OCI-LY1 (cell line): ENCODE measurements at regions not wholly inside any gene's neighbourhood (a gene's known extent, or its start where the extent isn't known, plus 50 kb on each side); places are given as distances from the start of the nearest gene placed in this dataset.

Experiments
- H2AFZ ChIP-seq: fragments of 200-600 bp; sonication (generic), shearing (Covaris generic); 2 replicates; pipeline ENCODE4 v1.6.0; 2014; ENCODE audit warnings: antibody characterized with exemption, mild to moderate bottlenecking, low read length
- H3F3A ChIP-seq: fragments of 200-600 bp; sonication (generic), shearing (Covaris generic); 2 replicates; pipeline ENCODE4 v1.6.0; 2014; ENCODE audit warnings: mild to moderate bottlenecking, antibody characterized with exemption, low read length, moderate library complexity; ENCODE audit not compliant: insufficient read depth
- H3K27ac ChIP-seq: fragments of 200-600 bp; sonication (generic); 2 replicates; pipeline ENCODE4 v1.5.1; 2014; ENCODE audit warnings: low read length, mixed run types, mild to moderate bottlenecking, low read depth; ENCODE audit not compliant: poor library complexity, severe bottlenecking
- H3K27me3 ChIP-seq: fragments of 200-600 bp; sonication (generic); 2 replicates; pipeline ENCODE4 v1.6.0; 2014; ENCODE audit warnings: antibody characterized with exemption, mild to moderate bottlenecking, low read length, moderate library complexity; ENCODE audit not compliant: insufficient read depth
- H3K36me3 ChIP-seq: fragments of 200-600 bp; sonication (generic); 2 replicates; pipeline ENCODE4 v1.6.1; 2014; ENCODE audit warnings: mild to moderate bottlenecking, antibody characterized with exemption, low read length, moderate library complexity, mixed read lengths; ENCODE audit not compliant: insufficient read depth
- H3K4me1 ChIP-seq: fragments of 200-600 bp; sonication (generic); 2 replicates; pipeline ENCODE4 v1.5.1; 2014; ENCODE audit warnings: mild to moderate bottlenecking, low read length, moderate library complexity; ENCODE audit not compliant: insufficient read depth, severe bottlenecking
- H3K4me2 ChIP-seq: fragments of 200-600 bp; sonication (generic), shearing (Covaris generic); 2 replicates; pipeline ENCODE4 v1.6.1; 2014; ENCODE audit warnings: low read length
- H3K4me3 ChIP-seq: fragments of 200-600 bp; sonication (generic); 2 replicates; pipeline ENCODE4 v1.5.1; 2014; ENCODE audit warnings: low read length, low read depth, mild to moderate bottlenecking, mixed read lengths; ENCODE audit not compliant: poor library complexity, severe bottlenecking
- H3K79me2 ChIP-seq: fragments of 200-600 bp; shearing (Covaris generic); 2 replicates; pipeline ENCODE4 v1.6.1; 2016; ENCODE audit warnings: mixed run types, low read length, mixed read lengths; ENCODE audit not compliant: insufficient read depth
- H3K9ac ChIP-seq: fragments of 200-600 bp; sonication (generic), shearing (Covaris generic); 2 replicates; pipeline ENCODE4 v1.6.1; 2014; ENCODE audit warnings: mild to moderate bottlenecking, low read length, mixed read lengths
- H3K9me2 ChIP-seq: fragments of 200-600 bp; sonication (generic), shearing (Covaris generic); 2 replicates; pipeline ENCODE4 v1.6.1; 2014; ENCODE audit warnings: low read depth, mild to moderate bottlenecking, low read length, mixed read lengths
- H3K9me3 ChIP-seq: fragments of 200-600 bp; shearing (Covaris generic); 2 replicates; pipeline ENCODE4 v1.6.1; 2014; ENCODE audit warnings: low read length, mixed read lengths
- H4K20me1 ChIP-seq: fragments of 200-600 bp; sonication (generic), shearing (Covaris generic); 2 replicates; pipeline ENCODE4 v1.6.0; 2016; ENCODE audit warnings: mild to moderate bottlenecking, low read length; ENCODE audit not compliant: insufficient read depth
- EZH2 ChIP-seq: fragments of 200-600 bp; sonication (generic), shearing (Covaris generic); IDR thresholded peaks from 2 replicates; pipeline ENCODE4 v1.8.0; 2017; ENCODE audit warnings: borderline replicate concordance, mixed run types, mild to moderate bottlenecking, antibody characterized with exemption, low read length, moderate library complexity, mixed read lengths
- TF ChIP-seq, protein P1 (sequence below): fragments of 200-600 bp; sonication (generic), shearing (Covaris generic); IDR thresholded peaks from 2 replicates; pipeline ENCODE4 v1.5.1; 2017; ENCODE audit warnings: mild to moderate bottlenecking, antibody characterized with exemption, low read length, moderate library complexity, mixed read lengths

DNA sequence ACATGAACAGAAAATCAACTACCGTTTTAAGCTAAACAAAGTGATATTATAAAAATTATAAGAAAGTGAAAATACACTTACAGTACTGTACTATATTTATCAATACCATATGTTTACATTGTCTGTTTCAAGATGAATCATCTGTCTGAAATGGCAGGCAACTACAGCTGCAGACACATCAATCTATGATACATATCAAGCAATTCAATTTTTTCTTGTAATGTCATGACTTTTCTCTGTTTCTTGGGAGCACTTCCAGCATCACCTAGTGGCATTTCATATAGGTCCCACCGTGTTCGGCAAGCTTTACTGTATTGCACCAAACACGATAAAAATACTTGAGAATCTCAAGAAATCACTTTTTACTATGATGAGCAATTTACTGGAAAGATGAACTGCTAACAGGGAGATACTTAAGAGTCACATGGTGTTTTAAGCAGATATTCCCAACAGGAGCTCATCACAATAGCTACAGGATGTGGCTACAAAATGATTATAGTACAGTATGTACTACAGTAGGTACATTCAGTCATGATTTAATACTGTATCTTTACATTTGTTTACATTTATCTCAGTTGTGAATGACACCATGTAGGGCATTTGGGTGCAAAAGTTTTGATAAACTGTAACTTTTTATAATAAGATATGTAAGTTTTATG lies 207.4 kb downstream of the ADAM29 start:
- H3K9me3 ChIP-seq = peaks cover 28% of the 10 kb centered on the region
- H3K9ac ChIP-seq = no peak overlapping the region
- no peak overlapping the region for H3K4me3 ChIP-seq
- H3K27me3 ChIP-seq = no peaks in the 10 kb centered on the region
- no peak overlapping the region for H3K4me2 ChIP-seq
- no peaks in the 10 kb centered on the region for H3K9me2 ChIP-seq
- H4K20me1 ChIP-seq = no peaks in the 10 kb centered on the region
- H3K79me2 ChIP-seq = no peaks in the 10 kb centered on the region
- TF ChIP-seq, protein P1, sequence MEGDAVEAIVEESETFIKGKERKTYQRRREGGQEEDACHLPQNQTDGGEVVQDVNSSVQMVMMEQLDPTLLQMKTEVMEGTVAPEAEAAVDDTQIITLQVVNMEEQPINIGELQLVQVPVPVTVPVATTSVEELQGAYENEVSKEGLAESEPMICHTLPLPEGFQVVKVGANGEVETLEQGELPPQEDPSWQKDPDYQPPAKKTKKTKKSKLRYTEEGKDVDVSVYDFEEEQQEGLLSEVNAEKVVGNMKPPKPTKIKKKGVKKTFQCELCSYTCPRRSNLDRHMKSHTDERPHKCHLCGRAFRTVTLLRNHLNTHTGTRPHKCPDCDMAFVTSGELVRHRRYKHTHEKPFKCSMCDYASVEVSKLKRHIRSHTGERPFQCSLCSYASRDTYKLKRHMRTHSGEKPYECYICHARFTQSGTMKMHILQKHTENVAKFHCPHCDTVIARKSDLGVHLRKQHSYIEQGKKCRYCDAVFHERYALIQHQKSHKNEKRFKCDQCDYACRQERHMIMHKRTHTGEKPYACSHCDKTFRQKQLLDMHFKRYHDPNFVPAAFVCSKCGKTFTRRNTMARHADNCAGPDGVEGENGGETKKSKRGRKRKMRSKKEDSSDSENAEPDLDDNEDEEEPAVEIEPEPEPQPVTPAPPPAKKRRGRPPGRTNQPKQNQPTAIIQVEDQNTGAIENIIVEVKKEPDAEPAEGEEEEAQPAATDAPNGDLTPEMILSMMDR = no peak
- no peak for TF ChIP-seq EZH2
- no peaks in the 10 kb centered on the region for H3F3A ChIP-seq
- H3K36me3 ChIP-seq = no peaks in the 10 kb centered on the region
- H3K4me1 ChIP-seq = no peaks in the 10 kb centered on the region
- H2AFZ ChIP-seq = no peak overlapping the region
- no peak overlapping the region for H3K27ac ChIP-seq

DNA sequence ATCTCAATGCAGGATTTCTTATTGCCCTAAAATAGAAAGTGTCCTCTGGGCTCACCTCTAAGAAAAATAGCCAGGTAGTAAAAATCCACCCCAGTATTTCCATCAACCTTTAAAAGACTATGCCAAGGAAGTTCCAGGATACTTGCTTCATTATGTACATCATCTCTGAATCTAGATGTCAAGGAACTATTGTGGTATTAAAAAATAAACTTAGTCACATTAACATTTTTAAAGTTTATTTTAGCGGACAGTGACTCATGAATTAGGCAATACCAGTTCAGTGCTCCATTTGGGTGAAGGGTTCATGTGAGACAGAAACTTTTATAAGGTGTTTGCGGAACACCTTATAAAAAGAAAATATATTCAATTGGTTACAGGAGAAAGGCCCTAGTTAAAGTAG lies 209.2 kb downstream of the ADAM29 start:
- H3K4me2 ChIP-seq = no peak overlapping the region
- H3F3A ChIP-seq = no peaks in the 10 kb centered on the region
- no peak overlapping the region for H3K9ac ChIP-seq
- no peaks in the 10 kb centered on the region for H3K4me1 ChIP-seq
- H4K20me1 ChIP-seq = no peaks in the 10 kb centered on the region
- no peak overlapping the region for H2AFZ ChIP-seq
- no peak overlapping the region for H3K27ac ChIP-seq
- TF ChIP-seq, protein P1 = no peak
- TF ChIP-seq EZH2 = no peak
- H3K9me2 ChIP-seq = no peaks in the 10 kb centered on the region
- peaks cover 2% of the 10 kb centered on the region; the same call in 1 of the 2 replicates for H3K36me3 ChIP-seq
- H3K9me3 ChIP-seq = peaks cover 14% of the 10 kb centered on the region
- no peaks in the 10 kb centered on the region for H3K27me3 ChIP-seq
- no peaks in the 10 kb centered on the region for H3K79me2 ChIP-seq
- no peak overlapping the region for H3K4me3 ChIP-seq

DNA sequence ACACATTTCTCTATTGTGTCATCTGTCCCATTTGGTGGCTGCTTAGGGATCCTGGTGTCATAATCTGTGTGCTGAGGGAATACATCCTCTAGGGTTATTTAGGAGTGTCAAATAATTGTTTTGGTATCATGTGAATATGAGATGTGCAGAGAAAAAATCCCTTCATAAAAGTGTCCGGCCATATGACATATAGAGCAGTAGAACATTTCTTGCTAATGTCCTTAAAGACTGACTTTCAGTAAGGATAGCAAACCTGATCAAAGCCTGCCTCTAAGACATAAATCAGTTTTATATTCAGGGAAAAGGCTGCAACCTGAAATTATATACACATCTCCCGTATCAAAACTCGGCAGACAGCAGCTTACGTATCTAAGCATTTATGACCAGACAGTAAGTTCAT lies 211.6 kb downstream of the ADAM29 start:
- H3K9me2 ChIP-seq = no peaks in the 10 kb centered on the region
- TF ChIP-seq, protein P1 = no peak
- TF ChIP-seq EZH2 = no peak
- peaks cover 3% of the 10 kb centered on the region; the same call in 1 of the 2 replicates for H3K36me3 ChIP-seq
- no peaks in the 10 kb centered on the region for H4K20me1 ChIP-seq
- H3F3A ChIP-seq = no peaks in the 10 kb centered on the region
- H3K27ac ChIP-seq = no peak overlapping the region
- H3K4me1 ChIP-seq = peaks cover 4% of the 10 kb centered on the region
- H3K4me2 ChIP-seq = no peak overlapping the region
- H3K4me3 ChIP-seq = no peak overlapping the region
- peaks cover 6% of the 10 kb centered on the region; the same call in 1 of the 2 replicates for H3K9me3 ChIP-seq
- no peak overlapping the region for H3K9ac ChIP-seq
- H3K27me3 ChIP-seq = no peaks in the 10 kb centered on the region
- H2AFZ ChIP-seq = no peak overlapping the region
- H3K79me2 ChIP-seq = no peaks in the 10 kb centered on the region
